ENCODE measurements at regions not wholly inside any gene's neighbourhood (a gene's known extent, or its start where the extent isn't known, plus 50 kb on each side); places are given as distances from the start of the nearest gene placed in this dataset.

DNA sequence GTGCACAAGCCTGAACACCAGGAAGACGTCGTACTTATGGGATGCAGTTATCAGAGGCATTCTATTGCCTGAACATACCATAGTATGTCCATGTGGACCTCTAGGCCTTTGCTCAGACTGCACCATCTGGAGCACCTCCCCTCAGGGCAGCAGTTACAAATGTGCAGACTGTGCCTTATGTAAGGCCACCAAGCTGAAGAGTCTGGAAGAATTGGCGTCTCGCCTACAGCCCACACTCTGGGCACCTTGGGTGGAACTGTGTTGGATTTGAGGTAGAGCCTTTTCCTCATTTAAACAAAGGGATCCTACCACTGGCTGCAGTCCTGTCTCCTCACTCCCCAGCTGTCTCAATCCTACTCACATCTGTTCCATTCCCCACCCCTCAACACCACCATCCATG lies 204.3 kb upstream of the FRMD6 start:
- no peaks in the 10 kb centered on the region for H3K79me2 ChIP-seq (replicated peaks; ENCODE audit: insufficient read depth)
- Mint-ChIP-seq H3K36me3 (ENCODE audit: low read depth) (no peaks in the 10 kb centered on the region), H3K9me3 (no peaks in the 10 kb centered on the region), H3K27me3 (ENCODE audit: insufficient read depth, low read depth, poor library complexity) (no peaks in the 10 kb centered on the region), H3K4me3 (no peak overlapping the region), H3K4me1 (no peaks in the 10 kb centered on the region), H3K27ac (no peak overlapping the region)
- H3K27me3 ChIP-seq (ENCODE audit: insufficient read depth): no peaks in the 10 kb centered on the region
- H3K9me2 ChIP-seq (ENCODE audit: insufficient read depth): peaks cover 17% of the 10 kb centered on the region; the same call in 1 of the 2 replicates
- no peaks in the 10 kb centered on the region for H3F3A ChIP-seq (replicated peaks; ENCODE audit: low read depth)
- DNase-seq (ENCODE audit: low spot score) (no peak), ATAC-seq (no peak)
- H4K20me1 ChIP-seq (replicated peaks; ENCODE audit: insufficient read depth): no peaks in the 10 kb centered on the region
- no peak overlapping the region for H3K4me2 ChIP-seq
- H3K36me3 ChIP-seq (ENCODE audit: insufficient read depth): no peaks in the 10 kb centered on the region
- no peak overlapping the region for H3K27ac ChIP-seq (ENCODE audit: low read depth)
- no peaks in the 10 kb centered on the region for H3K4me1 ChIP-seq (ENCODE audit: insufficient read depth)
- H3K4me3 ChIP-seq: no peak overlapping the region
- TF ChIP-seq, protein P1, sequence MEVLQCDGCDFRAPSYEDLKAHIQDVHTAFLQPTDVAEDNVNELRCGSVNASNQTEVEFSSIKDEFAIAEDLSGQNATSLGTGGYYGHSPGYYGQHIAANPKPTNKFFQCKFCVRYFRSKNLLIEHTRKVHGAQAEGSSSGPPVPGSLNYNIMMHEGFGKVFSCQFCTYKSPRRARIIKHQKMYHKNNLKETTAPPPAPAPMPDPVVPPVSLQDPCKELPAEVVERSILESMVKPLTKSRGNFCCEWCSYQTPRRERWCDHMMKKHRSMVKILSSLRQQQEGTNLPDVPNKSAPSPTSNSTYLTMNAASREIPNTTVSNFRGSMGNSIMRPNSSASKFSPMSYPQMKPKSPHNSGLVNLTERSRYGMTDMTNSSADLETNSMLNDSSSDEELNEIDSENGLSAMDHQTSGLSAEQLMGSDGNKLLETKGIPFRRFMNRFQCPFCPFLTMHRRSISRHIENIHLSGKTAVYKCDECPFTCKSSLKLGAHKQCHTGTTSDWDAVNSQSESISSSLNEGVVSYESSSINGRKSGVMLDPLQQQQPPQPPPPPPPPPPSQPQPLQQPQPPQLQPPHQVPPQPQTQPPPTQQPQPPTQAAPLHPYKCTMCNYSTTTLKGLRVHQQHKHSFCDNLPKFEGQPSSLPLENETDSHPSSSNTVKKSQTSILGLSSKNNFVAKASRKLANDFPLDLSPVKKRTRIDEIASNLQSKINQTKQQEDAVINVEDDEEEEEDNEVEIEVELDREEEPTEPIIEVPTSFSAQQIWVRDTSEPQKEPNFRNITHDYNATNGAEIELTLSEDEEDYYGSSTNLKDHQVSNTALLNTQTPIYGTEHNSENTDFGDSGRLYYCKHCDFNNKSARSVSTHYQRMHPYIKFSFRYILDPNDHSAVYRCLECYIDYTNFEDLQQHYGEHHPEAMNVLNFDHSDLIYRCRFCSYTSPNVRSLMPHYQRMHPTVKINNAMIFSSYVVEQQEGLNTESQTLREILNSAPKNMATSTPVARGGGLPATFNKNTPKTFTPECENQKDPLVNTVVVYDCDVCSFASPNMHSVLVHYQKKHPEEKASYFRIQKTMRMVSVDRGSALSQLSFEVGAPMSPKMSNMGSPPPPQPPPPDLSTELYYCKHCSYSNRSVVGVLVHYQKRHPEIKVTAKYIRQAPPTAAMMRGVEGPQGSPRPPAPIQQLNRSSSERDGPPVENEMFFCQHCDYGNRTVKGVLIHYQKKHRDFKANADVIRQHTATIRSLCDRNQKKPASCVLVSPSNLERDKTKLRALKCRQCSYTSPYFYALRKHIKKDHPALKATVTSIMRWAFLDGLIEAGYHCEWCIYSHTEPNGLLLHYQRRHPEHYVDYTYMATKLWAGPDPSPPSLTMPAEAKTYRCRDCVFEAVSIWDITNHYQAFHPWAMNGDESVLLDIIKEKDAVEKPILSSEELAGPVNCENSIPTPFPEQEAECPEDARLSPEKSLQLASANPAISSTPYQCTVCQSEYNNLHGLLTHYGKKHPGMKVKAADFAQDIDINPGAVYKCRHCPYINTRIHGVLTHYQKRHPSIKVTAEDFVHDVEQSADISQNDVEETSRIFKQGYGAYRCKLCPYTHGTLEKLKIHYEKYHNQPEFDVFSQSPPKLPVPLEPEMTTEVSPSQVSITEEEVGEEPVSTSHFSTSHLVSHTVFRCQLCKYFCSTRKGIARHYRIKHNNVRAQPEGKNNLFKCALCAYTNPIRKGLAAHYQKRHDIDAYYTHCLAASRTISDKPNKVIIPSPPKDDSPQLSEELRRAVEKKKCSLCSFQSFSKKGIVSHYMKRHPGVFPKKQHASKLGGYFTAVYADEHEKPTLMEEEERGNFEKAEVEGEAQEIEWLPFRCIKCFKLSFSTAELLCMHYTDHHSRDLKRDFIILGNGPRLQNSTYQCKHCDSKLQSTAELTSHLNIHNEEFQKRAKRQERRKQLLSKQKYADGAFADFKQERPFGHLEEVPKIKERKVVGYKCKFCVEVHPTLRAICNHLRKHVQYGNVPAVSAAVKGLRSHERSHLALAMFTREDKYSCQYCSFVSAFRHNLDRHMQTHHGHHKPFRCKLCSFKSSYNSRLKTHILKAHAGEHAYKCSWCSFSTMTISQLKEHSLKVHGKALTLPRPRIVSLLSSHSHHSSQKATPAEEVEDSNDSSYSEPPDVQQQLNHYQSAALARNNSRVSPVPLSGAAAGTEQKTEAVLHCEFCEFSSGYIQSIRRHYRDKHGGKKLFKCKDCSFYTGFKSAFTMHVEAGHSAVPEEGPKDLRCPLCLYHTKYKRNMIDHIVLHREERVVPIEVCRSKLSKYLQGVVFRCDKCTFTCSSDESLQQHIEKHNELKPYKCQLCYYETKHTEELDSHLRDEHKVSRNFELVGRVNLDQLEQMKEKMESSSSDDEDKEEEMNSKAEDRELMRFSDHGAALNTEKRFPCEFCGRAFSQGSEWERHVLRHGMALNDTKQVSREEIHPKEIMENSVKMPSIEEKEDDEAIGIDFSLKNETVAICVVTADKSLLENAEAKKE (CRISPR knock-in tag; IDR thresholded peaks at IDR 0.05): no peak
- no peak for TF ChIP-seq EZH2phosphoT487 (IDR thresholded peaks at IDR 0.05; ENCODE audit: unreplicated experiment)
- TF ChIP-seq REST (IDR thresholded peaks at IDR 0.05; ENCODE audit: unreplicated experiment): no peak
- no peak for TF ChIP-seq ZNF331 (CRISPR knock-in tag; IDR thresholded peaks at IDR 0.05; ENCODE audit: low read depth)
- no peak for TF ChIP-seq JUNB (IDR thresholded peaks at IDR 0.05; ENCODE audit: unreplicated experiment)
- TF ChIP-seq ETS1 (IDR thresholded peaks at IDR 0.05): no peak
- no peak for TF ChIP-seq STAT1 (IDR thresholded peaks at IDR 0.05; ENCODE audit: unreplicated experiment)
- no peak for TF ChIP-seq CREB1 (CRISPR knock-in tag; IDR thresholded peaks at IDR 0.05; ENCODE audit: low read depth)
- no peak overlapping the region for H2AFZ ChIP-seq
